Omental fat pad (tissue), 3 donors: ENCODE measurements at regions not wholly inside any gene's neighbourhood (a gene's known extent, or its start where the extent isn't known, plus 50 kb on each side); places are given as distances from the start of the nearest gene placed in this dataset.

Source experiments
- ATAC-seq: fragments of 150-250 bp; one replicate; pipeline ENCODE4 v1.9.1; 2016; ENCODE audit warnings: mild to moderate bottlenecking, moderate library complexity; ENCODE audit not compliant: low FRiP score
- DNase-seq: peaks from one replicate; pipeline ENCODE4 v3.0.0-alpha.2; 2019; ENCODE audit warnings: low spot score
- TF ChIP-seq, protein P1 (sequence below), 3 donors: fragments of 450-650 bp; IDR thresholded peaks; one replicate each; pipeline ENCODE4 v1.5.1; 2016 to 2017; ENCODE audit warnings: antibody characterized with exemption in 3 of 3, mild to moderate bottlenecking in 3 of 3, moderate library complexity in 2 of 3

DNA sequence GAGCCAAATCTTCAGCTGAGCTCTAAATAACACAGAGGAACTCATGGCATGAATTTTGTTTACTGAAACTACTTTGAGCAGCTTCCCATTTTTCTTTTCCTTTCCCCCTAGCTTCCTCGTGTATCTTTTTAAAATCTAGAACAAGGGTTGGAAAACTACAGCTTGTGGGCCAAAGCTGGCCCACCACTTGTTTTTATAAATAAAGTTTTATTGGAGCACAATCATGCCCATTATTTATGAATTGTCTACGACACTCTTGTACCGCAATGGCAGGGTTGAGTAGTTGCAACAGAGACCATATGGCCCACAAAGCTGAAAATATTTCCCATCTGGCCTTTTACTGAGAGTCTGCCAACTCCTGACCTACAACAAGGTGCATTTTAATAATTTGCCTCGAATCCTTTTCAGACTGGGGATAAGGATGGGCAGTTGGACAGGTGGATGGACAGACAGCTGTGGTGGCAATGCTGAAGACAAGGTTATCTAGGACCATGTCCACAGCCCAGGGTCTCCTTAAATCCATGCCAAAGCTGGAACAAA lies 87.7 kb downstream of the RMI2 start:
- ATAC-seq (no peak), DNase-seq (no peak)
- TF ChIP-seq, protein P1, sequence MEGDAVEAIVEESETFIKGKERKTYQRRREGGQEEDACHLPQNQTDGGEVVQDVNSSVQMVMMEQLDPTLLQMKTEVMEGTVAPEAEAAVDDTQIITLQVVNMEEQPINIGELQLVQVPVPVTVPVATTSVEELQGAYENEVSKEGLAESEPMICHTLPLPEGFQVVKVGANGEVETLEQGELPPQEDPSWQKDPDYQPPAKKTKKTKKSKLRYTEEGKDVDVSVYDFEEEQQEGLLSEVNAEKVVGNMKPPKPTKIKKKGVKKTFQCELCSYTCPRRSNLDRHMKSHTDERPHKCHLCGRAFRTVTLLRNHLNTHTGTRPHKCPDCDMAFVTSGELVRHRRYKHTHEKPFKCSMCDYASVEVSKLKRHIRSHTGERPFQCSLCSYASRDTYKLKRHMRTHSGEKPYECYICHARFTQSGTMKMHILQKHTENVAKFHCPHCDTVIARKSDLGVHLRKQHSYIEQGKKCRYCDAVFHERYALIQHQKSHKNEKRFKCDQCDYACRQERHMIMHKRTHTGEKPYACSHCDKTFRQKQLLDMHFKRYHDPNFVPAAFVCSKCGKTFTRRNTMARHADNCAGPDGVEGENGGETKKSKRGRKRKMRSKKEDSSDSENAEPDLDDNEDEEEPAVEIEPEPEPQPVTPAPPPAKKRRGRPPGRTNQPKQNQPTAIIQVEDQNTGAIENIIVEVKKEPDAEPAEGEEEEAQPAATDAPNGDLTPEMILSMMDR (IDR thresholded peaks at IDR 0.05) = no peak

- no peak for ATAC-seq
- TF ChIP-seq, protein P1 (IDR thresholded peaks at IDR 0.05) = no peak
- no peak for DNase-seq
Measured at GRCh38 chr16:11435576-11435975, 90.3 kb downstream of the RMI2 start.

DNA sequence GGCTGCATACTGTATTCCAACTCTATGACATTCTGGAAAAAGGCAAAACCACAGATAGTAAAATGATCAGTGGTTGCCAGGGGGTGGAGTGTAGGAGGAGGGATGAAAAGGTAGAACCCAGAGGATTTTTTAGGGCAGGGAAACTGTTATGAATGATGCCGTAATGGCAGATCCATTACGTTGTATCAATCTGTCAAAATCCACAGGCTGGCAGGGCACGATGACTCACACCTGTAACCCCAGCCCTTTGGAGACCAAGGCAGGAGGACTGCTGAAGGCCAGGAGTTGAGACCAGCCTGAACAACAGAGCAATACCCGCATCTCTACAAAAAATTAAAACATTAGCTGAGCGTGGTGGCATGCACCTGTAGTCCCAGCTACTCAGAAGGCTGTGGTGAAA lies 91.8 kb downstream of the RMI2 start:
- ATAC-seq (no peak), DNase-seq (no peak)
- TF ChIP-seq, protein P1 (IDR thresholded peaks at IDR 0.05) = no peak

- TF ChIP-seq, protein P1 (IDR thresholded peaks at IDR 0.05) = no peak
- DNase-seq (no peak), ATAC-seq (no peak)
Measured at GRCh38 chr16:11439790-11440656, 94.8 kb downstream of the RMI2 start.

- no peak for ATAC-seq
Measured at GRCh38 chr16:11440657-11441012, 95.4 kb downstream of the RMI2 start.

GRCh38 chr16:11445486-11445885 lies 100.2 kb downstream of the RMI2 start:
- TF ChIP-seq, protein P1 (IDR thresholded peaks at IDR 0.05) = no peak
- ATAC-seq (no peak), DNase-seq (no peak)

More at GRCh38 chr16:11440657-11441012, 95.4 kb downstream of the RMI2 start:
- TF ChIP-seq, protein P1 (IDR thresholded peaks at IDR 0.05) = no peak
- no peak for DNase-seq
